ENCODE measurements at regions not wholly inside any gene's neighbourhood (a gene's known extent, or its start where the extent isn't known, plus 50 kb on each side); places are given as distances from the start of the nearest gene placed in this dataset.

- TF ChIP-seq, protein P1, sequence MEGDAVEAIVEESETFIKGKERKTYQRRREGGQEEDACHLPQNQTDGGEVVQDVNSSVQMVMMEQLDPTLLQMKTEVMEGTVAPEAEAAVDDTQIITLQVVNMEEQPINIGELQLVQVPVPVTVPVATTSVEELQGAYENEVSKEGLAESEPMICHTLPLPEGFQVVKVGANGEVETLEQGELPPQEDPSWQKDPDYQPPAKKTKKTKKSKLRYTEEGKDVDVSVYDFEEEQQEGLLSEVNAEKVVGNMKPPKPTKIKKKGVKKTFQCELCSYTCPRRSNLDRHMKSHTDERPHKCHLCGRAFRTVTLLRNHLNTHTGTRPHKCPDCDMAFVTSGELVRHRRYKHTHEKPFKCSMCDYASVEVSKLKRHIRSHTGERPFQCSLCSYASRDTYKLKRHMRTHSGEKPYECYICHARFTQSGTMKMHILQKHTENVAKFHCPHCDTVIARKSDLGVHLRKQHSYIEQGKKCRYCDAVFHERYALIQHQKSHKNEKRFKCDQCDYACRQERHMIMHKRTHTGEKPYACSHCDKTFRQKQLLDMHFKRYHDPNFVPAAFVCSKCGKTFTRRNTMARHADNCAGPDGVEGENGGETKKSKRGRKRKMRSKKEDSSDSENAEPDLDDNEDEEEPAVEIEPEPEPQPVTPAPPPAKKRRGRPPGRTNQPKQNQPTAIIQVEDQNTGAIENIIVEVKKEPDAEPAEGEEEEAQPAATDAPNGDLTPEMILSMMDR (IDR thresholded peaks at IDR 0.05; ENCODE audit: low read depth, low read length, poor library complexity, severe bottlenecking) = no peak
- TF ChIP-seq EZH2phosphoT487 (IDR thresholded peaks at IDR 0.05; ENCODE audit: borderline replicate concordance, low read length) = no peak
These were observed 624.3 kb upstream of the TENM4 start for GRCh38 chr11:80065086-80065485.
